ENCODE measurements at regions not wholly inside any gene's neighbourhood (a gene's known extent, or its start where the extent isn't known, plus 50 kb on each side); places are given as distances from the start of the nearest gene placed in this dataset.

DNA sequence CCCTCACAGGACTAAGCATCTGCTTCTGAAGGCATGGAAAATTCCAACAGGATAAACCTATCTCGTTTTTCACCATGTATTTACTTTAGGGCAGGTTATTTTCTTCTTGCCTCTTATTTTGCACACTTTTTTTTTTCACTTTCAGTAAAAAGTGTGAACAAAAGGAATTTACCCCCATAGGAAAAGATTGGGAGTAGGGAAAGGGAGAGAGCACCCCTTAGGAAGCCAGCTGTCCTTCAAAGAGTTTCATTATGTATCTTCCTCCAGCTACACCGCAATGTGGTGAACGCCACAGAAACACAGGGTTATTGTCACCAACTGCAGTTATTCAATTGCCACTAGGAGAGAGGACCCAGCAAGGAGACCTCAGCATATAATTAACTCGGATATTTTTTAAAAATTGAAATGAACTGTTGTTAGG is 286.2 kb upstream of the VRK2 start (continued):
- TF ChIP-seq, protein P1, sequence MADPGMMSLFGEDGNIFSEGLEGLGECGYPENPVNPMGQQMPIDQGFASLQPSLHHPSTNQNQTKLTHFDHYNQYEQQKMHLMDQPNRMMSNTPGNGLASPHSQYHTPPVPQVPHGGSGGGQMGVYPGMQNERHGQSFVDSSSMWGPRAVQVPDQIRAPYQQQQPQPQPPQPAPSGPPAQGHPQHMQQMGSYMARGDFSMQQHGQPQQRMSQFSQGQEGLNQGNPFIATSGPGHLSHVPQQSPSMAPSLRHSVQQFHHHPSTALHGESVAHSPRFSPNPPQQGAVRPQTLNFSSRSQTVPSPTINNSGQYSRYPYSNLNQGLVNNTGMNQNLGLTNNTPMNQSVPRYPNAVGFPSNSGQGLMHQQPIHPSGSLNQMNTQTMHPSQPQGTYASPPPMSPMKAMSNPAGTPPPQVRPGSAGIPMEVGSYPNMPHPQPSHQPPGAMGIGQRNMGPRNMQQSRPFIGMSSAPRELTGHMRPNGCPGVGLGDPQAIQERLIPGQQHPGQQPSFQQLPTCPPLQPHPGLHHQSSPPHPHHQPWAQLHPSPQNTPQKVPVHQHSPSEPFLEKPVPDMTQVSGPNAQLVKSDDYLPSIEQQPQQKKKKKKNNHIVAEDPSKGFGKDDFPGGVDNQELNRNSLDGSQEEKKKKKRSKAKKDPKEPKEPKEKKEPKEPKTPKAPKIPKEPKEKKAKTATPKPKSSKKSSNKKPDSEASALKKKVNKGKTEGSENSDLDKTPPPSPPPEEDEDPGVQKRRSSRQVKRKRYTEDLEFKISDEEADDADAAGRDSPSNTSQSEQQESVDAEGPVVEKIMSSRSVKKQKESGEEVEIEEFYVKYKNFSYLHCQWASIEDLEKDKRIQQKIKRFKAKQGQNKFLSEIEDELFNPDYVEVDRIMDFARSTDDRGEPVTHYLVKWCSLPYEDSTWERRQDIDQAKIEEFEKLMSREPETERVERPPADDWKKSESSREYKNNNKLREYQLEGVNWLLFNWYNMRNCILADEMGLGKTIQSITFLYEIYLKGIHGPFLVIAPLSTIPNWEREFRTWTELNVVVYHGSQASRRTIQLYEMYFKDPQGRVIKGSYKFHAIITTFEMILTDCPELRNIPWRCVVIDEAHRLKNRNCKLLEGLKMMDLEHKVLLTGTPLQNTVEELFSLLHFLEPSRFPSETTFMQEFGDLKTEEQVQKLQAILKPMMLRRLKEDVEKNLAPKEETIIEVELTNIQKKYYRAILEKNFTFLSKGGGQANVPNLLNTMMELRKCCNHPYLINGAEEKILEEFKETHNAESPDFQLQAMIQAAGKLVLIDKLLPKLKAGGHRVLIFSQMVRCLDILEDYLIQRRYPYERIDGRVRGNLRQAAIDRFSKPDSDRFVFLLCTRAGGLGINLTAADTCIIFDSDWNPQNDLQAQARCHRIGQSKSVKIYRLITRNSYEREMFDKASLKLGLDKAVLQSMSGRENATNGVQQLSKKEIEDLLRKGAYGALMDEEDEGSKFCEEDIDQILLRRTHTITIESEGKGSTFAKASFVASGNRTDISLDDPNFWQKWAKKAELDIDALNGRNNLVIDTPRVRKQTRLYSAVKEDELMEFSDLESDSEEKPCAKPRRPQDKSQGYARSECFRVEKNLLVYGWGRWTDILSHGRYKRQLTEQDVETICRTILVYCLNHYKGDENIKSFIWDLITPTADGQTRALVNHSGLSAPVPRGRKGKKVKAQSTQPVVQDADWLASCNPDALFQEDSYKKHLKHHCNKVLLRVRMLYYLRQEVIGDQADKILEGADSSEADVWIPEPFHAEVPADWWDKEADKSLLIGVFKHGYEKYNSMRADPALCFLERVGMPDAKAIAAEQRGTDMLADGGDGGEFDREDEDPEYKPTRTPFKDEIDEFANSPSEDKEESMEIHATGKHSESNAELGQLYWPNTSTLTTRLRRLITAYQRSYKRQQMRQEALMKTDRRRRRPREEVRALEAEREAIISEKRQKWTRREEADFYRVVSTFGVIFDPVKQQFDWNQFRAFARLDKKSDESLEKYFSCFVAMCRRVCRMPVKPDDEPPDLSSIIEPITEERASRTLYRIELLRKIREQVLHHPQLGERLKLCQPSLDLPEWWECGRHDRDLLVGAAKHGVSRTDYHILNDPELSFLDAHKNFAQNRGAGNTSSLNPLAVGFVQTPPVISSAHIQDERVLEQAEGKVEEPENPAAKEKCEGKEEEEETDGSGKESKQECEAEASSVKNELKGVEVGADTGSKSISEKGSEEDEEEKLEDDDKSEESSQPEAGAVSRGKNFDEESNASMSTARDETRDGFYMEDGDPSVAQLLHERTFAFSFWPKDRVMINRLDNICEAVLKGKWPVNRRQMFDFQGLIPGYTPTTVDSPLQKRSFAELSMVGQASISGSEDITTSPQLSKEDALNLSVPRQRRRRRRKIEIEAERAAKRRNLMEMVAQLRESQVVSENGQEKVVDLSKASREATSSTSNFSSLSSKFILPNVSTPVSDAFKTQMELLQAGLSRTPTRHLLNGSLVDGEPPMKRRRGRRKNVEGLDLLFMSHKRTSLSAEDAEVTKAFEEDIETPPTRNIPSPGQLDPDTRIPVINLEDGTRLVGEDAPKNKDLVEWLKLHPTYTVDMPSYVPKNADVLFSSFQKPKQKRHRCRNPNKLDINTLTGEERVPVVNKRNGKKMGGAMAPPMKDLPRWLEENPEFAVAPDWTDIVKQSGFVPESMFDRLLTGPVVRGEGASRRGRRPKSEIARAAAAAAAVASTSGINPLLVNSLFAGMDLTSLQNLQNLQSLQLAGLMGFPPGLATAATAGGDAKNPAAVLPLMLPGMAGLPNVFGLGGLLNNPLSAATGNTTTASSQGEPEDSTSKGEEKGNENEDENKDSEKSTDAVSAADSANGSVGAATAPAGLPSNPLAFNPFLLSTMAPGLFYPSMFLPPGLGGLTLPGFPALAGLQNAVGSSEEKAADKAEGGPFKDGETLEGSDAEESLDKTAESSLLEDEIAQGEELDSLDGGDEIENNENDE (IDR thresholded peaks at IDR 0.05; ENCODE audit: insufficient replicate concordance, low read length): no peak
- TF ChIP-seq POLR2A (IDR thresholded peaks at IDR 0.05; ENCODE audit: control extremely low read depth in 1 of 2, low read depth in 2 of 2, low read length in 2 of 2): no peak
- TF ChIP-seq TAF7 (optimal IDR thresholded peaks at IDR 0.05; ENCODE audit: borderline replicate concordance, low read depth, low read length): no peak
- no peak for TF ChIP-seq SIX5 (IDR thresholded peaks at IDR 0.05; ENCODE audit: low read depth, low read length)
- TF ChIP-seq KDM4A (IDR thresholded peaks at IDR 0.05; ENCODE audit: low read depth, low read length, severe bottlenecking): no peak

Data from H1 (cell line).